ENCODE measurements at regions not wholly inside any gene's neighbourhood (a gene's known extent, or its start where the extent isn't known, plus 50 kb on each side); places are given as distances from the start of the nearest gene placed in this dataset.

- no peak for DNase-seq (ENCODE audit: low spot score)
- no peak for TF ChIP-seq REST (IDR thresholded peaks at IDR 0.05)
- no peak for TF ChIP-seq JUND (IDR thresholded peaks at IDR 0.05)
- no peak for TF ChIP-seq ZBTB33 (IDR thresholded peaks at IDR 0.05)
- TF ChIP-seq RXRA (IDR thresholded peaks at IDR 0.05), result no peak
- TF ChIP-seq EGR1 (IDR thresholded peaks at IDR 0.05; ENCODE audit: low read depth in 2 of 2), result no peak
- TF ChIP-seq NR2F2 (IDR thresholded peaks at IDR 0.05), result no peak
- no peak for TF ChIP-seq HNF4A (conservative IDR thresholded peaks at IDR 0.05)
- no peak for TF ChIP-seq CTCF (IDR thresholded peaks at IDR 0.05; ENCODE audit: low read depth, low read length, missing input control)
- TF ChIP-seq TAF1 (conservative IDR thresholded peaks at IDR 0.05), result no peak
- TF ChIP-seq GABPA (IDR thresholded peaks at IDR 0.05 in 1 of 2, conservative IDR thresholded peaks at IDR 0.05 in 1 of 2), result no peak
- TF ChIP-seq YY1 (IDR thresholded peaks at IDR 0.05), result no peak
- no peak for TF ChIP-seq FOXA1 (IDR thresholded peaks at IDR 0.05)
- TF ChIP-seq ATF3 (IDR thresholded peaks at IDR 0.05), result no peak
- no peak for TF ChIP-seq FOXA2 (IDR thresholded peaks at IDR 0.05)
- TF ChIP-seq HNF4G (IDR thresholded peaks at IDR 0.05), result no peak
- no peak for TF ChIP-seq SP1 (IDR thresholded peaks at IDR 0.05)
- H3K36me3 ChIP-seq (ENCODE audit: control insufficient read depth in 4 of 4, insufficient read depth in 3 of 4, low read depth in 1 of 4, low read length in 3 of 4), result no peaks in the 10 kb centered on the region
- no peak overlapping the region for H3K9ac ChIP-seq (ENCODE audit: low read depth in 1 of 2, low read length in 2 of 2)
- no peak overlapping the region for H3K27ac ChIP-seq (ENCODE audit: low read depth in 1 of 2, low read length in 2 of 2)
- no peaks in the 10 kb centered on the region for H3K9me3 ChIP-seq (ENCODE audit: control insufficient read depth in 4 of 4, low read length in 3 of 4)
- 75% methylated on average over 3 of the region's 3 CpGs for WGBS
- H3K4me1 ChIP-seq (ENCODE audit: control insufficient read depth in 4 of 4, insufficient read depth in 4 of 4, low read length in 3 of 4), result peaks cover 0 to under 1% (median 0%) of the 10 kb centered on the region in 4 donors
- peaks cover 0 to 3% (median 0%) of the 10 kb centered on the region in 4 donors for H3K27me3 ChIP-seq (ENCODE audit: control insufficient read depth in 4 of 4, insufficient read depth in 4 of 4, low read length in 3 of 4)
- no peak overlapping the region for H3K4me3 ChIP-seq (ENCODE audit: low read depth in 1 of 3, low read length in 3 of 3)
These were observed 241.5 kb upstream of the DMRT1 start for GRCh38 chr9:600006-600405.

- no peak overlapping the region for H3K9ac ChIP-seq (ENCODE audit: low read depth in 1 of 2, low read length in 2 of 2)
- peaks cover 0 to 4% (median 0%) of the 10 kb centered on the region in 4 donors for H3K27me3 ChIP-seq (ENCODE audit: control insufficient read depth in 4 of 4, insufficient read depth in 4 of 4, low read length in 3 of 4)
- H3K4me1 ChIP-seq (ENCODE audit: control insufficient read depth in 4 of 4, insufficient read depth in 4 of 4, low read length in 3 of 4), result no peaks in the 10 kb centered on the region
- TF ChIP-seq MAX (IDR thresholded peaks at IDR 0.05) (no peak), JUND (IDR thresholded peaks at IDR 0.05) (no peak), ATF3 (IDR thresholded peaks at IDR 0.05) (no peak), NR2F2 (IDR thresholded peaks at IDR 0.05) (no peak), RXRA (IDR thresholded peaks at IDR 0.05) (no peak)
- no peak overlapping the region for H3K27ac ChIP-seq (ENCODE audit: low read depth in 1 of 2, low read length in 2 of 2)
- no peak overlapping the region for H3K4me3 ChIP-seq (ENCODE audit: low read depth in 1 of 3, low read length in 3 of 3)
- H3K36me3 ChIP-seq (ENCODE audit: control insufficient read depth in 4 of 4, insufficient read depth in 3 of 4, low read depth in 1 of 4, low read length in 3 of 4), result no peaks in the 10 kb centered on the region
- H3K9me3 ChIP-seq (ENCODE audit: control insufficient read depth in 4 of 4, low read length in 3 of 4), result no peaks in the 10 kb centered on the region
- WGBS, result 85% methylated on average over 4 of the region's 4 CpGs
- no peak for DNase-seq (ENCODE audit: low spot score)
These were observed 238.8 kb upstream of the DMRT1 start for GRCh38 chr9:602716-603115.
